ENCODE measurements at regions not wholly inside any gene's neighbourhood (a gene's known extent, or its start where the extent isn't known, plus 50 kb on each side); places are given as distances from the start of the nearest gene placed in this dataset.
"Not testable (repeated sequence)": the region's sequence is repeated elsewhere in the genome, so short reads cannot be mapped to it uniquely, and the experiment has no call there.

GRCh38 chr1:195851016-195851601 lies 757.1 kb downstream of the KCNT2 start:
- no peak for TF ChIP-seq POLR2A (IDR thresholded peaks at IDR 0.05)
- TF ChIP-seq CTCF (IDR thresholded peaks at IDR 0.05) = no peak
- DNase-seq = no peak
- no peaks in the 10 kb centered on the region for H3K36me3 ChIP-seq
- H3K4me3 ChIP-seq = no peak overlapping the region
- no peaks in the 10 kb centered on the region for H3K27me3 ChIP-seq
- H3K9me3 ChIP-seq = no peaks in the 10 kb centered on the region
- H3K27ac ChIP-seq = no peak overlapping the region
- no peaks in the 10 kb centered on the region for H3K4me1 ChIP-seq

- no peak for DNase-seq
- TF ChIP-seq CTCF (IDR thresholded peaks at IDR 0.05) (no peak), POLR2A (IDR thresholded peaks at IDR 0.05) (no peak)
- no peaks in the 10 kb centered on the region for H3K4me1 ChIP-seq
- H3K4me3 ChIP-seq = no peak overlapping the region
- no peaks in the 10 kb centered on the region for H3K36me3 ChIP-seq
- no peaks in the 10 kb centered on the region for H3K9me3 ChIP-seq
- H3K27ac ChIP-seq = no peak overlapping the region
- H3K27me3 ChIP-seq = no peaks in the 10 kb centered on the region
Observed at GRCh38 chr1:195849180-195849579, 759.1 kb downstream of the KCNT2 start.

GRCh38 chr1:195847957-195848875 lies 760.0 kb downstream of the KCNT2 start:
- H3K4me3 ChIP-seq, H3K9me3 ChIP-seq, DNase-seq, H3K27ac ChIP-seq, H3K36me3 ChIP-seq, H3K27me3 ChIP-seq, H3K4me1 ChIP-seq: not testable (repeated sequence)

- Histone ChIP-seq H3K9me3 (no peaks in the 10 kb centered on the region), H3K4me3 (no peak overlapping the region), H3K36me3 (no peaks in the 10 kb centered on the region), H3K27me3 (no peaks in the 10 kb centered on the region), H3K4me1 (no peaks in the 10 kb centered on the region), H3K27ac (no peak overlapping the region)
- DNase-seq = no peak
- TF ChIP-seq CTCF (IDR thresholded peaks at IDR 0.05) (no peak), POLR2A (IDR thresholded peaks at IDR 0.05) (no peak)
Observed at GRCh38 chr1:195831789-195832188, 776.5 kb downstream of the KCNT2 start.

GRCh38 chr1:195828325-195828724 lies 779.9 kb downstream of the KCNT2 start:
- H3K4me1 ChIP-seq = no peaks in the 10 kb centered on the region
- H3K27me3 ChIP-seq = no peaks in the 10 kb centered on the region
- H3K4me3 ChIP-seq = no peak overlapping the region
- H3K27ac ChIP-seq = no peak overlapping the region
- H3K36me3 ChIP-seq = no peaks in the 10 kb centered on the region
- H3K9me3 ChIP-seq = no peaks in the 10 kb centered on the region
- TF ChIP-seq POLR2A (IDR thresholded peaks at IDR 0.05) (no peak), CTCF (IDR thresholded peaks at IDR 0.05) (no peak)
- DNase-seq = no peak

GRCh38 chr1:195820925-195821324 lies 787.3 kb downstream of the KCNT2 start:
- no peak for DNase-seq
- Histone ChIP-seq H3K4me3 (no peak overlapping the region), H3K27me3 (no peaks in the 10 kb centered on the region), H3K27ac (no peak overlapping the region), H3K36me3 (no peaks in the 10 kb centered on the region), H3K4me1 (no peaks in the 10 kb centered on the region), H3K9me3 (no peaks in the 10 kb centered on the region)
- TF ChIP-seq CTCF (IDR thresholded peaks at IDR 0.05) = no peak
- TF ChIP-seq POLR2A (IDR thresholded peaks at IDR 0.05) = no peak
